OCI-M2 (cell line): ENCODE measurements at regions not wholly inside any gene's neighbourhood (a gene's known extent, or its start where the extent isn't known, plus 50 kb on each side); places are given as distances from the start of the nearest gene placed in this dataset.
A peak's percentile ranks its signal among the peaks of the same experiment; 100 is the strongest.

ENCODE experiments used
- DNase-seq: peaks from one replicate; lab custom pipeline; 2025; ENCODE audit not compliant: unreplicated experiment; lab: John Stamatoyannopoulos, UW

DNA sequence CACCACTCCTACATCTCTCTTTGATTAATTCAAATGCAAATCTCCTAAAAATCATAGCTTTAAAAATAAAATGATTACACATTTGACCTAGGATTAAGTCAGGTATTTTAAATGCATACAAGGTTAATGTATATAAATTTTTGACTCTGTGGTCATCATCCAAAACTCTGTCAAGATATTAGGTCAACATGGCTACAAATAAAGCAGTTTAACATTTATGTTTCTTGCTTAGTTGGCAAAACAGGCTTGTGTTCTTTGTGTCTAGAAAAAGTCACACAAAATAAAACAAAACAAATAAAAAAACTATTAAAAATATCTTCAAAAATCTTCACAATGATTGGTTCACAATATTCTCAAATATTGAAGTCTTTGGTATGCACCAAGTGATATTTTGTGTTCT, 473.2 kb downstream of the LRFN5 start:
- no peak for DNase-seq

DNA sequence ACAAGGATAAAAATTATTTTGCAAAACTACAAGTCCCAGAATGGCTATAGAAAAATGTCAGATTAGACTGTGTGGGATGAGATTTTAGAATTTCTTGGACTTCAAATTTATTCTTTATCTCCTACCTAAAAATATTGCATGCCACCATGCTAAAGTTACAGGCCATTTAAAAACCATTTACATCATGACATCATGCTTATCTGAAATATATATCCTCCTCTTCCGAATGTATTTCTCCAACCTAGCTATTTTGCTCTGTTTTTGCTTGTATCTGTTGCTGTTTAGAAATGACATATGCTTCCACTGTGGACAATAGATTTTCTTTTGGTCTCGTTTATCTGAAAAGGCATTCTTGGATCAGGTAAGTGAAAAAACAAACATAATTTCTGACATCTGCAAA, 471.7 kb downstream of the LRFN5 start:
- DNase-seq, result no peak

DNA sequence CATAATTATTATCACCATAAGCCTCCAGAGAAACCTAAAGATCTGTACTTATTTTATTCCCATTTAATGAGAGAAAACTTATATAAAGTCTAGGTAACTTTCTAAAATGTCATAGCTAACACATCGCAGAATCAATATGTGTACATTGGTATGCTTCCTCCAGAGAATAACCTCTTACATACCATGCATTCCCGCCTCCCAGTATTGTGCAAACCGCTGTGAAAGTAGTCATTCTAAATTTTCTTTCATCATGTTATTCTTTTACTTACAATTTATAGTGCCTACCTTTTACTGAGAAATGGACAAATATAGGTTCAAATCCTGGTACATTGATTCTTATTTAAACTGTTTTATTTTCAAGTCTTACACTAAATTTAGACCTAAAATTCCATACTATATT, 463.4 kb downstream of the LRFN5 start:
- no peak for DNase-seq

DNA sequence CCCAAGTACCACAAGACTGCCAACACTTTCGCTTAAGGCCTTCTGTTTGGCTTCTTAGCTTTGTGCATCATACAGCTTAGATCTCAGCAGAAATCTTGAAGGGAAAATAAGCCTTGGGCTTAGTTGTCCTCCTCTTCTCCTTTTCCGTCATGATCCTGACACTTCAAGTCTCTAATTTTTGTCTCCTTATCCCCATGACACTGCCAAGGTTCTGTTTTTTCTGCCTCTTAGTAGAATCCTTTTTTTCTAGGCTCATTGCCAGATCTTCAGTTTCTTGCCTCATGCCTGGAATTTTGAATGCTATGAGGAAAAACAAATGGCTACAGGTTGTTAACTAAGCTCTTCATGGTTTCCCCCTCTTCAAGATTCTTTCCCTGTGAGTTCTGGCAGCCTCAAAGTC, 450.4 kb downstream of the LRFN5 start:
- no peak for DNase-seq

DNA sequence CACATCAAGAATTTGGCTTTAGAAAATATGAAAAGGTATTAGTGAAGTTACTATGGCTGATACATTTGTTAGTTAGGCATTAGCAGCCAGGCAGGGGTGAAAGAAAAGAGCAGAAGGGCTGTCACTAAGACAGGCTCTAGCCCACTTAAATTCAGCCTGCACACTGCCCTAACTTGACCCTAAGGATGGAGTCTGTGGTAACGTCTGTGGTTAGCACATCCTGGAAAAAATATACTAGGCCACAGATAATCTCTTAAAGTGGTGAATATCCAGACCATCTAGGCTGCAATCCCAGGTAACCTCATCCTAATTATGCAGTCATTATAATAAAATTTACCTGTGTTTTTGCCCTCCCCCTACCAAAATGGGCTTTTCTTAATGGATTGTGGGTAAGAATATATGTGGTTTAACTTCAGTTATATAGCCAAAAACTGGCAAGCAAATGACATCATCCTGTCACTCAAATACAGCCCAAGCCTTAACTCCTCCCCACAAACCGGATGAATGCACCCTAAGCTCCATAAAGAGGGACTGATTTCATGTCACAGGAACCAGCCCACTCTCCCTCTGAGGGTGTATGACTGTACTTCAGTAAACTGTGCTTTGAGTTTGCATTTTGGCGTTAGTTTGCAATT, 440.9 kb downstream of the LRFN5 start:
- no peak for DNase-seq

DNA sequence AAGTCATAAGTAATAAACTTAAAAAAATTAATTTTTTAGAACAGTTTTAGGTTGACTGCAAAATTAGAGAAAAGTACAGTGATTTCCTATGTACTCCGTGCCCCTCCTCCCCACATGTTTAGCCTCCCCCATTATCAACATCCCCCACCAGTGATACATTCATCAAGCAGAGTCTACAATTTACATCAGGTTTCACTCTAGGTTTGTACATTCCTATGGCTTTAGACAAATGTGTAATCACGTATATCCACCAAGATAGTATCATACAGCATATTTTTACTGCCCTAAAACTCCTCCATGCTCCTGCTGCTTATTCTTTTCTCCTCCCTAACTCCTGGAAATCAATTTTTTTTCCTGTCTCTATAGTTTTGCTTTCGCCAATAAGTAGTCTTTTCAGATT, 438.7 kb downstream of the LRFN5 start:
- no peak for DNase-seq

DNA sequence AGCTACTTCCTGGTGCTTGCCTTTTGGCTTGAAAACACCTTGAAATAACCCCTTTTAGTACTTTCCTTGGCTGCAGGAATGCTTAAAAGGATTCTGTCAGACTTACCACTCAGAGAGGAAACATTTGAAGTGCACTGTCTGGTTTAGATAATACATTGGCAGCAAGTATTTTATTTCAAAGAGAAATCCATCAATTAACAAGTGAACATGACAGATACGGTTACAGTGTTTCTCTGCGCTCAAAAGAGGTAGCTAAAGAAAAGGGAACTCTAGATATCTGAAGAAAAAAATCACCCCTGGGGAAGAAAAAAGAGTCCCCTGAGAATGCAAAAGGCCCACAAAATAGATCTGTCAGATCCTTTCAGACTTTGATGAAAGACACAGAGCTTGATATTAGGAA, 421.9 kb downstream of the LRFN5 start:
- peak; percentile 56 for DNase-seq

DNA sequence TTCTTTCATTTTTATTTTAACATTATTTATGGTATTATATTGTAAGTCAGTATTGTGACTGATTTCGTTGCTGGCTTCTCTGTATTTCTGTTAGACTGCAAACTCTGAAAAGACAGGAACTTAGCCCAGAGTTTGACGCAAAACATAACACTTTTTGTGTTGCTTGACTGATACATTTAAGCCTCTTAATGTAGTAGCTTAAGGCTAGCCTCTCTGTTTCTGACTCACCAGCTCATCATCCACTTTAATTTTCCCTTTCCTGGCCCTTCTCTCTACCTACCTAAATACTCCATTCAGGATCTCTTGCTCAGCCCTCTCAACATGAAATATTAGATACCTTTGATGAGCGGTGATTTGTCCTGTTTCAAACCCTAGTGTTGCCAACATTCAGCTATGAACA, 420.6 kb downstream of the LRFN5 start:
- DNase-seq, result no peak

DNA sequence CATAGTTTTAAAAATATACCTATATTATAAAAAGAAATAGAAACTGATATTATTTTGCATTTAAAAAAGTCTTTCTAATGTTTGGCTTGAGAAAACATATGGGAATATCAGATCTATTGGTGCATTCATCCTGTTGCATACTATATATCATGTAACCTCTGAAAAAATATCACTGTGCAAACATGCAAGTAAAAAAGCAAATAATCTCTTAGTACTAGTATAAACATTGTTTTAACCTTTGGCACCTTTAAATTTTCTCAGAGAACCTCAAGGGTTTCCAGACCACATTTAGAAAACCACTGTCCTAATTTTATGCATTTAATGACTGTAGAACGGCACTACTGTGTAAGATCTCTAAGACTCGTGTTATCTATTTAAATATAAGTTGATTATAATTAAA, 416.8 kb downstream of the LRFN5 start:
- DNase-seq, result no peak

DNA sequence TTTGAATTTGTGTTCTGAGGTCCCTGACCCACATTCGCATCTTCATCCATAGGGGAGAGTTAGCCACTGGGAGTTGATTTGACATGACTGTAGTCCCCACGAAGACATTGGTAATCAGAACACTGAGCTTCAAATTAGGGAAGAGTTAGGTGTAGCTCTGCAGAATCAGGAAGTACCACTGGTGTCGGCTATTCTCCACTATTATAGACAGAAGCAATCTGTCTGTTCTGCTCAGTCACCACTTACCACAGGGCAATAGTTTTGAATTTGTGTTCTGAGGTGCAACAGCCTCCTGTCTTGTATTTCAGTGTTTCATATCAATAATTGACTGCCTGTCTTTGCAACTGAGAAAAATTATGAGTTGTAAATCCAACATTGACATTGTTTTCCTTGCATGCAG, 407.6 kb downstream of the LRFN5 start:
- DNase-seq, result no peak

DNA sequence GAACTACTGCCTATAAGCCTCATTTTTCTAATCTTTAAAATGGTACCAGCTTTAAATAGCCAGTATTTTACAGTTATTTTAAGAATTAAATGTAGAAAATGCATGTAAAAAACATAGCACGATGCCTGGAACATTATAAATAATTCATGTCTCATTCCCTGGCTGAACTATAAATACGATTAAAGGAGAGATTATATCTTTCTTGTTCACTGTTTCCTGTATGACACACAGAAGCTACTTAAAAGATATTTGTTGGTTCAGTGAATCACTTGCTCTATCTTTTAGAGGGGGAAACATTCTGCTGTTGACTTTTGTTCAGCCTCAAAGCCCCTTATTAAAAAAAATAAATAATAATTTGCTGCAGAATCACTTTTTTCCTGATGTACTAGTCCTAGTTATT, 406.9 kb downstream of the LRFN5 start:
- no peak for DNase-seq

DNA sequence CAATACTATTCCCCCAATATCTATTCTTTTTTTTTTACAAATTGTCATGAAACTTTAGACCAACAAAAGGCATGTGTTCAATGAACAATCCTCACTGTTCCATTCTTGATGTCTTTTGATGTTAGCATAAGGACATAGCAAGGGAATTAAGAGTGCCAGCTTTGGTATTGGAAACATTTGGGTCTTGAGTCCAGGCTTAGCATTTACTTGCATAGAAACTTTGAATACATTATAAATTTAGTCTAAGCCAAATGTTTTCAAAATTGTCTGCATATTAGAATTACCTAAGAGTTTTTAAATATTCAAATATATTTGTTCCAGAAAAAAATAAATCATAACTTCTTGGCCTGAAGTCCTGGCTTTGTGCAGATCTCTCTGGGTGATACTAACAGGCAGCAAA, 406.5 kb downstream of the LRFN5 start:
- no peak for DNase-seq

DNA sequence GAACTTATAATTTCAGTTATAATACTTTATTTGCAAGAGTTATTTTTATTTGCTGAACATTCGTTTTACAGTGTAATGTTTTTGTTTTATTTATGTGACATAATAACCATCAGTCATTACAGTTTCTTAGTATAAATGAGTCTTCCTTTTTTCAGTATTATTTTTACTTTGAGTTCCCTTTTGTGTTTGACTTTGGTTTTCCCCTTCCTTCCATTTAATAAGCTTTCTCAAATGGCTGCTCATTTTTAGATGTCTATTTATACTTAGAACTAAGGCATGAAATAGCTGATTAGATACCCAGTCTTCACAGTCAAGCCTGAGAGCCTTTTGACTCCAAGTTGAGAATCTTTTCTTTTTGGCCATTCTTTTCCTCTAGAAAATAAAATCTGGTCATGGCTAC, 404.5 kb downstream of the LRFN5 start:
- no peak for DNase-seq

DNA sequence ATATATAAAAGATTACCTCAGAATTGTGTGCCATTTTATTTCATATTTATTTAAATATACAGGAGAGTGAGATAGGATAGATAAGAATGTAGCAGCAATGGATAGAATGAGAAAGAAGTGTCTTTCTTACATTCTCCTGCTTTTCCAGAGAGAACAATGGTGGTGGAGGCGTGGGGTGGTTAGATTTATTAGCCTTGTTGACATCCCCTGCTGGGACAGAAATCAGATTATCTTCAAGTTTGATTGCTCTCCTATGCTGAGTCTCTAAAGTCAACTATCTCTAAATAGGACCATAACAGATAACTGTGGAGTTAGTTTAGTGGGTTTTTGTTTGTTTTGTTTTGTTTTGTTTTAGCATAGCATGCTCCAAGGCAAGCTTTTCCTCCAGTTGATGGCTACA, 397.6 kb downstream of the LRFN5 start:
- no peak for DNase-seq

DNA sequence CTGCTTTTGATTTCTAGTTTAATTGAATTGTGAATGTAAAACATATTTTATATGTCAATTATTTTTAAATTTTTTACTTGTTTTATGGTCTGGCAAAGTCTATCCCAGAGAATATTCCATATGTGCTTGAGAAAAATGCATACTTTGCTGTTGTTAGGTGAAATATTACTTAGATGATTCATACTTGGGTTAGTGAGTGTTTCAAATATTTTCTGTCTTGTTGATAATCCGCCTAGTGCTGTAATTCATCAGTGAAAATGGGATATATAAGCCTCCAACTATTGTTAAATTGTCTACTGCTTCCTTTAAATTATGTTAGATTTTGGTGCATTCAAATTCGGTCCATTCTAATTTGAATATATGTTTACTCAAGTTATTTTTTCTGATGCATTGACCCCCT, 395.5 kb downstream of the LRFN5 start:
- DNase-seq, result no peak

DNA sequence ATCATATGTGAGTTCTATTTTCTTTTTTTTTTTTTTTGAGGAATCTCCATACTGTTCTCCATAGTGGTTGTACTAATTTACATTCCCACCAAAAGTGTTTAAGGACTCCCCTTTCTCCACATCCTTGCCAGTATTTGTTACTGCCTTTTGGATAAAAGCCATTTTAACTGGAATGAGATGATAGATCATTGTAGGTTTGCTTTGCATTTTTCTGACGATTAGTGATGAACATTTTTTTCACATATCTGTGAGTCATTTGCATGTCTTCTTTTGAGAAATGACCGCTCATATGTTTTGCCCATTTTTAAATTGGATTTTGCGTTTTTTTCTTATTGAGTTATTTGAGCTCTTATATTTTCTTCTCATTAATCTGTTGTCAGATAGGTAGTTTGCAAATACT, 394.8 kb downstream of the LRFN5 start:
- DNase-seq, result no peak

DNA sequence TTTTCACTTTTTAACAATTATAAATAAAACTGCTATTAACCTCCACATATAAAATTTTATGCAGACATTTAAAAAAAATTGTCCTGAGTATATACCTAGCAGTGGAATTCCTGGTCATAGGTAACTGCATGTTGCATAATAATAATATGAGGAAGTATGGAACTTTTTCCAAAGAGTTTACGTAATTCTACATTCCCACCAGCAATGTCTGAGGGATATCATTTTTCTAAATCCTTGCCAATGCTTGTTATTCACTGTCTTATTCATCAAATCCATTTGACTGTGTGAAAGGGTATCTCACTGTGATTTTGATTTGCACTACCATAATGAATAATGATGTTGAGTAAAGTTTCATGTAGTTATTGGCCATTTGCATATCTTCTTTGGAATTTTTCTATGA, 393.8 kb downstream of the LRFN5 start:
- DNase-seq, result no peak

DNA sequence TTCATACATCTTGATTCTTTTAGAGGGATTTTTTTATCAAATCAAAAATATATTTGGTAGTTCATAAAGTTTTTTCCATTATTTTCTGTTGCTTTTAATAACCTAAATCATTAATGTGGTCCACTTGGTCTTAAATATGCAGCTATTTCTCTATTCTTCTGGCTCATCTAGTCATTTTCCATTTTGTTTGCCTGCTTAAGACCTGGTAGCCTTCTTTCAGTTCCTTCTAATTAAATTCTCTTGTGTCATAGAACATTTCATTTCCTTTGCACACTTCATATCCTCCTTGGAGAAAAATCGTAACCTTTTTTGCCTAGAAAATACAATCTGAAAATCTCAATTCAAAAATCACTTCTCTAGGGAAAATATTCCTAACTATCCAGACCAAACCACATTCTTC, 387.0 kb downstream of the LRFN5 start:
- no peak for DNase-seq

DNA sequence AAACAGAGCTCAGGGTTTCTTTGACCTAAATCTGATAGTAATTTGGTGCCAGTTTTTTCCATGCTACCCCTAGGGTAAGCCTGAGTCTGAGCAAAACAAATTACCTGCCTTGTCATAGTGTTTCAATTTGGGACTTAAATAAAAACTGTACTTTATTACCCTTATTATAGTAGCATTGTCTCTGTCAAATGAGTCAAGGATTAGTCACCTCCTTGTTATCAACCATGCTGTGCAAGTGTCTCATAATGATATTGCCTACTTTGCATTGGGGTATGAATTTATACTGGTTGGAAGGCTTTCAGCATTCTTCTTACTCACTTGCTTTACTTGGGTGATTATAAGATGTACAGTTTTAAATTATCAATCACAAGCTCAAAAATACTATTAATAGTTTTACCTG, 380.0 kb downstream of the LRFN5 start:
- DNase-seq, result no peak

DNA sequence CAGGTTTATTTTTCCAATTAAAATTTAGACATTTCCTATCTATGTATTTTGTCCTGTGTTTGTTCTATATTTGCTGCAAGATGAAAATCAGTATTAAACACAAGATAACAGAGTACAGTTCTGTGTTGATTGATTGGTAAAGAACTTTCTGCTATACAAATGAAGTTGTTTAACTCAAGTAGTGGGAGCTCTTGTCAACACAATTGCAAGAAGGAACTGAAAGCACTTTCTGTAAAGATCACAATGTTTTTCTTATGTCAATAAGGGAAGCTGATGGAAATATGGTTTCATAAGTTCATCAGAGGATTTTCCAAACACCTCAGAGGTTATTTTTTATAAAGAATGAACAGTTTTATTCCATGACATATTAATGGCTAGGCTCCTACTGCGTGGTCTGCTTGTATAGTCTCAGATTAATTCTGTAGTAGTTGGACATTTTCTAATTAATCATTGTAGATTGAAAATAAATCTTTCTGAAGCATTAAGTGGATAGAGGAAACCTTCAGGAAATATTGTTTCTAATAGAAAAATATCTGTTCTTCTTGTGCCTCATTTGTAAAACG, 379.5 kb downstream of the LRFN5 start:
- DNase-seq, result no peak

DNA sequence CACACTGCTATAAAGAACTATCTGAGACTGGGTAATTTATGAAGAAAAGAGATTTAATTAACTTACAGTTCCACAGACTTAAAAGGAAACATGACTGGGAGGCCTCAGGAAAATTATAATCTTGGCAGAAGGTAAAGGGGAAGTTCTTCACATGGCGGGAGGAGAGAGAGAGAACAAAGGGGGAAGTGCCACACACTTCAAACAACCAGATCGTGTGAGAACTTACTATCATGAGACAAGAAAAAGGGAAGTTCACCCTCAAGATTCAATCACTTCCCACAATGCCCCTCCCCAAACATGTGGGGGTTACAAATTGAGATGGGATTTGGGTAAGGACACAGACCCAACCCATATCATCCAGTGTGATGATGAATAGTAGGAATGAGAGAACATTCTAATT, 366.5 kb downstream of the LRFN5 start:
- DNase-seq, result no peak

DNA sequence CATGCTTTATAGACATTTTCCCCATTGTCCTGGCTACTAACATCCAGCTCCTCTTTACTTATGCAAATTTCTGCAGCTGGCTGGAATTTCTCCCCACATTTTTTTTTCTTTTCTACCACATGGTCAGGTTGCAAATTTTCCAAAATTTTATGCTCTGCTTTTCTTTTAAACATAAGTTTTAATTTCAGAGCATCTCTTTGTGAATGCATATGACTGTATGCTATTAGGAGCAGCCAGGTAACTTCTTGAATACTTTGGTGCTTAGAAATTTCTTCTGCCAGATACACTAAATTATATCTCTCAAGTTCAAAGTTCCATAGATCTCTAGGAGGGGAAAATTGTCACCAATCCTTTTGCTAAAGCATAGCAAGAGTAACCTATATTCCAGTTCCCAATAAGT, 365.9 kb downstream of the LRFN5 start:
- DNase-seq, result no peak

DNA sequence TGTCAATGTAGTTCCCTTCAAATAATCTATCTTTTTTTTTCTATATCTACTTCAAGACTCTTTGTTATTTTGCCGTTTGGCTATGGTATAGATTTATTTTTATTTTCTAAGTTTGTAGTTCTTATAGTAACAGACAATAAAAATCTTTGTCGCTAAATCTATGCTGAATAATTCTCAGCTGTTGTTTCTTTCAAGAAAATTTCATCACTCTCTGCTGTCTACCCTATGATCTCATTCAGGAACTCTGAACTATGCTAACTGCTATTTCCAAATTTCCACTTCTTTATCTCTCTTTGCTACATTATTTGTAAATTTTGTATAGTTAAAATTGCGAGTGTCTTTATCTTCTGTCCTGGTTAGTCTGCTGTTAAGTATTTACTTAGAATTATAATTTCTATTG, 353.6 kb downstream of the LRFN5 start:
- DNase-seq, result no peak

DNA sequence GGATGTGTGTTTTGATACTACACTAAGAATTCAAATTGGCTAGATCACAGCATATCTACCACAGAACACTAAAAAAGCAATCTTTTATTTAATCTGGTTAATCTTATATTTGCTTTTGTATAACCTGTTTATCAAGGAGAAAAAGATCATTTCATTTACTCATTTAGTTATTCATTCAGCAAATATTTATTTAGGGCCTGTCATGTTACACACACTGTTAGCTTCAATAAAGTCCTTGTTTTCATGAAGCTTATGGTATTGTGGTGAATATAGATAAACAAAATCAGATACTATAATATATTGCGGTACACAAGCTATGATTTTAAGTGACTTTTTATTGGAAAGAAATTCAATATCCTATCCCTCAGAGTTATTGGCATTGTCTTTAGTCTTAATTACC, 350.8 kb downstream of the LRFN5 start:
- no peak for DNase-seq
